AG04450 (cell line): ENCODE measurements at regions not wholly inside any gene's neighbourhood (a gene's known extent, or its start where the extent isn't known, plus 50 kb on each side); places are given as distances from the start of the nearest gene placed in this dataset.

Source experiments
- CTCF ChIA-PET: fragments of 300-600, 350-600 bp; formaldehyde crosslinking; extraction: SDS; loops from one replicate; lab custom pipeline; 2022; ENCODE audit warnings: antibody characterized with exemption, inconsistent platforms; lab: Charles Lee
- POLR2A ChIA-PET: fragments of 350-600 bp; formaldehyde crosslinking; extraction: SDS; loops from one replicate; lab custom pipeline; 2021; ENCODE audit warnings: antibody characterized with exemption, inconsistent platforms; lab: Yijun Ruan, JAX
- DNase-seq: peaks from one replicate; pipeline ENCODE4 v3.0.0-alpha.2; 2011; ENCODE audit warnings: low read depth, low spot score
- H3K27ac ChIP-seq: one replicate; pipeline ENCODE4 v1.5.1; 2012; ENCODE audit warnings: low read depth, low read length, control low read depth
- H3K27me3 ChIP-seq: one replicate; pipeline ENCODE4 v1.6.0; 2012; ENCODE audit warnings: low read length; ENCODE audit not compliant: control insufficient read depth, insufficient read depth
- H3K4me3 ChIP-seq: 2 replicates; pipeline ENCODE4 v1.5.1; 2011; ENCODE audit warnings: mild to moderate bottlenecking, low read depth, low read length, control low read depth
- H3K9me3 ChIP-seq: 2 replicates; pipeline ENCODE4 v1.5.1; 2012; ENCODE audit warnings: low read length; ENCODE audit not compliant: control insufficient read depth, insufficient read depth
- TF ChIP-seq, protein P1 (sequence below): IDR thresholded peaks from 2 replicates; pipeline ENCODE4 v1.5.1; 2011; ENCODE audit warnings: low read depth, low read length, control low read depth, inconsistent platforms

- TF ChIP-seq, protein P1, sequence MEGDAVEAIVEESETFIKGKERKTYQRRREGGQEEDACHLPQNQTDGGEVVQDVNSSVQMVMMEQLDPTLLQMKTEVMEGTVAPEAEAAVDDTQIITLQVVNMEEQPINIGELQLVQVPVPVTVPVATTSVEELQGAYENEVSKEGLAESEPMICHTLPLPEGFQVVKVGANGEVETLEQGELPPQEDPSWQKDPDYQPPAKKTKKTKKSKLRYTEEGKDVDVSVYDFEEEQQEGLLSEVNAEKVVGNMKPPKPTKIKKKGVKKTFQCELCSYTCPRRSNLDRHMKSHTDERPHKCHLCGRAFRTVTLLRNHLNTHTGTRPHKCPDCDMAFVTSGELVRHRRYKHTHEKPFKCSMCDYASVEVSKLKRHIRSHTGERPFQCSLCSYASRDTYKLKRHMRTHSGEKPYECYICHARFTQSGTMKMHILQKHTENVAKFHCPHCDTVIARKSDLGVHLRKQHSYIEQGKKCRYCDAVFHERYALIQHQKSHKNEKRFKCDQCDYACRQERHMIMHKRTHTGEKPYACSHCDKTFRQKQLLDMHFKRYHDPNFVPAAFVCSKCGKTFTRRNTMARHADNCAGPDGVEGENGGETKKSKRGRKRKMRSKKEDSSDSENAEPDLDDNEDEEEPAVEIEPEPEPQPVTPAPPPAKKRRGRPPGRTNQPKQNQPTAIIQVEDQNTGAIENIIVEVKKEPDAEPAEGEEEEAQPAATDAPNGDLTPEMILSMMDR, result no peak
- Histone ChIP-seq H3K27me3 (no peaks in the 10 kb centered on the region), H3K9me3 (peaks cover 22% of the 10 kb centered on the region), H3K4me3 (no peak overlapping the region), H3K27ac (no peak overlapping the region)
- DNase-seq, result no peak
- ChIA-PET CTCF (no interaction called here), POLR2A (no interaction called here)
These were observed 374.1 kb upstream of the ACO1 start for GRCh38 chr9:32010322-32010721.

GRCh38 chr9:32011049-32011448, 373.4 kb upstream of the ACO1 start:
- DNase-seq, result no peak
- Histone ChIP-seq H3K27me3 (no peaks in the 10 kb centered on the region), H3K27ac (no peak overlapping the region), H3K4me3 (no peak overlapping the region), H3K9me3 (peaks cover 29% of the 10 kb centered on the region)
- TF ChIP-seq, protein P1, result no peak
- ChIA-PET CTCF (no interaction called here), POLR2A (no interaction called here)

DNA sequence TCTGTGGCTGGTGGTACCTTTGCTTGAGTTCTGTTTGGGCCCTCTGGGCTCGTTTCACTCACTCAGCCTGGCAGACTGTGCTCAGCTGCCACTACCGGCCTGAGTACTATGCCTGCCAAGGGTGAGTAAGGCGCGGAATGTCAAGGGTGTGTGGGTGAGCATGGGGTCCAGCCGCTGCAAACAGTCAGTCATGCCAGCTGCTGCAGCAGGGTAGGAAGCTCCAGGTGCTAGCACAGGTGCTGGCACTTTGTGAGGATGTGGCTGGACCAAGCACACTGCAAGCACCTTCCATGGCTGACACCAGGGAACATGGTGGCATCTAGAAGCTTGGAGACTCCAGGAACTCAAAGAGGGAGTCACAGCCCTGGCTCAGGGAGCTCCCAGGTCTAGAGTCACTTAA, 368.6 kb upstream of the ACO1 start:
- Histone ChIP-seq H3K9me3 (peaks cover 20% of the 10 kb centered on the region), H3K27me3 (no peaks in the 10 kb centered on the region), H3K4me3 (no peak overlapping the region), H3K27ac (no peak overlapping the region)
- no peak for DNase-seq
- POLR2A ChIA-PET, result no interaction called here
- TF ChIP-seq, protein P1, result no peak
- CTCF ChIA-PET, result no interaction called here

- TF ChIP-seq, protein P1, result no peak
- no peaks in the 10 kb centered on the region for H3K27me3 ChIP-seq
- CTCF ChIA-PET, result no interaction called here
- no peak overlapping the region for H3K27ac ChIP-seq
- H3K9me3 ChIP-seq, result no peaks in the 10 kb centered on the region
- DNase-seq, result no peak
- no peak overlapping the region for H3K4me3 ChIP-seq
- POLR2A ChIA-PET, result no interaction called here
These were observed 338.9 kb upstream of the ACO1 start for GRCh38 chr9:32045513-32045912.

- ChIA-PET CTCF (no interaction called here), POLR2A (no interaction called here)
- Histone ChIP-seq H3K9me3 (peaks cover 12% of the 10 kb centered on the region), H3K27me3 (no peaks in the 10 kb centered on the region), H3K4me3 (no peak overlapping the region), H3K27ac (no peak overlapping the region)
- TF ChIP-seq, protein P1, result no peak
- no peak for DNase-seq
These were observed 317.2 kb upstream of the ACO1 start for GRCh38 chr9:32067261-32067660.
